ENCODE measurements at regions not wholly inside any gene's neighbourhood (a gene's known extent, or its start where the extent isn't known, plus 50 kb on each side); places are given as distances from the start of the nearest gene placed in this dataset.

DNA sequence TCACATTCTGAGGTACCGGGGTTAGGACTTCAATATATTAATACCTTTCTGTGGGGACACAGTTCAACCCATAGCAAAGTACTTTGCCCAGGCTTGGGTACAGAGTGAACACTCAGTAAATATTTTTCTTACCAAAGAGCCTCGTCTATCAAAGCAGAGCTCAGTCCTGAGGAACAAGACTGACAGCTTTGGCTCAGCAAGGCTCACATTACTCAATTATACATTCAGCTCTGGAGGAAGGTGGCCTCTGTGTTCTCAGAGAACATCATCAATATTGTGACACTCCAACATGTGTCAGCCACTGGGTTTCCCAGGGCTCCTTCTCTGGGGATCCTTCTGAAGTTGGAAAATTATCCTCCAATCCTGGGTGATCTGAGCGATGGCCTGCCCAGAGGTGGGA lies 186.4 kb downstream of the NMUR2 start:
- H3K9me3 Mint-ChIP-seq (ENCODE audit: unreplicated experiment) = no peaks in the 10 kb centered on the region
- TF ChIP-seq, protein P1, sequence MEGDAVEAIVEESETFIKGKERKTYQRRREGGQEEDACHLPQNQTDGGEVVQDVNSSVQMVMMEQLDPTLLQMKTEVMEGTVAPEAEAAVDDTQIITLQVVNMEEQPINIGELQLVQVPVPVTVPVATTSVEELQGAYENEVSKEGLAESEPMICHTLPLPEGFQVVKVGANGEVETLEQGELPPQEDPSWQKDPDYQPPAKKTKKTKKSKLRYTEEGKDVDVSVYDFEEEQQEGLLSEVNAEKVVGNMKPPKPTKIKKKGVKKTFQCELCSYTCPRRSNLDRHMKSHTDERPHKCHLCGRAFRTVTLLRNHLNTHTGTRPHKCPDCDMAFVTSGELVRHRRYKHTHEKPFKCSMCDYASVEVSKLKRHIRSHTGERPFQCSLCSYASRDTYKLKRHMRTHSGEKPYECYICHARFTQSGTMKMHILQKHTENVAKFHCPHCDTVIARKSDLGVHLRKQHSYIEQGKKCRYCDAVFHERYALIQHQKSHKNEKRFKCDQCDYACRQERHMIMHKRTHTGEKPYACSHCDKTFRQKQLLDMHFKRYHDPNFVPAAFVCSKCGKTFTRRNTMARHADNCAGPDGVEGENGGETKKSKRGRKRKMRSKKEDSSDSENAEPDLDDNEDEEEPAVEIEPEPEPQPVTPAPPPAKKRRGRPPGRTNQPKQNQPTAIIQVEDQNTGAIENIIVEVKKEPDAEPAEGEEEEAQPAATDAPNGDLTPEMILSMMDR (IDR thresholded peaks at IDR 0.05; ENCODE audit: unreplicated experiment) = no peak
- no TSS peak for BruUV-seq (replicated peaks)
- H3K4me3 Mint-ChIP-seq (ENCODE audit: unreplicated experiment) = no peak overlapping the region
- no peaks in the 10 kb centered on the region for H3K27me3 Mint-ChIP-seq (ENCODE audit: insufficient read depth, unreplicated experiment)
- H3K27ac Mint-ChIP-seq (ENCODE audit: low read depth, unreplicated experiment) = no peak overlapping the region
- intact Hi-C loops (cut with micrococcal nuclease) = no loop called here
- no peaks in the 10 kb centered on the region for H3K4me1 Mint-ChIP-seq (ENCODE audit: insufficient read depth, unreplicated experiment)
- POLR2A ChIA-PET = interaction anchor here (0.7 kb wide), 1 partner anchor 105 kb away, joined by 3 read pairs; no protein-coding TSS in a partner anchor
- CTCF ChIA-PET = interaction anchor here (0.7 kb wide), 1 partner anchor 34 kb away, joined by 4 read pairs; no protein-coding TSS in a partner anchor
- no peak for DNase-seq (ENCODE audit: unreplicated experiment)
- H3K36me3 Mint-ChIP-seq (ENCODE audit: insufficient read depth, unreplicated experiment) = no peaks in the 10 kb centered on the region

DNA sequence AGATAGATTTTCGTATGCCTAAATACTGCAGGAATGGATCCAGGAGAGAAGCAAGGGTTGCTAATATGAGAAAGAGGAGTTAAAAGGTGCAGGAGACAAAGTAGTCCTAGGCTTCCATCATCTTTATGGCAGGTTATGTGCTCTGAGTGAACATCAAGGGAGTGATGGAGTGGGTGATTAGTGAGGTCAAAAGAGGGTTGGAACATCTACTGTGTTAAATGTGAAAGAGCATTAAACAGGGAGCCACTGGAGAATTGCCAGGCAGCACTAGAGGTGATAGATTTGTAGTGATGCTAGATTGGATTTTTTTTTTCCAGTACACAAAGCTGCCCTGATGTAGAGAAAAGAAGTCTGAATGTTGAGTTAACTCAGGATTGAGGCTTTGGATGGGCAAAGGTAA lies 199.3 kb downstream of the NMUR2 start:
- no peaks in the 10 kb centered on the region for H3K9me3 Mint-ChIP-seq (ENCODE audit: unreplicated experiment)
- ChIA-PET POLR2A (no interaction called here), CTCF (interaction anchor here (0.7 to 0.9 kb wide), 2 partner anchors 82 to 225 kb away, joined by 3 to 4 read pairs; no protein-coding TSS in a partner anchor)
- no TSS peak for BruUV-seq (replicated peaks)
- no peak for DNase-seq (ENCODE audit: unreplicated experiment)
- no peaks in the 10 kb centered on the region for H3K4me1 Mint-ChIP-seq (ENCODE audit: insufficient read depth, unreplicated experiment)
- no peak overlapping the region for H3K4me3 Mint-ChIP-seq (ENCODE audit: unreplicated experiment)
- H3K36me3 Mint-ChIP-seq (ENCODE audit: insufficient read depth, unreplicated experiment) = no peaks in the 10 kb centered on the region
- H3K27me3 Mint-ChIP-seq (ENCODE audit: insufficient read depth, unreplicated experiment) = no peaks in the 10 kb centered on the region
- TF ChIP-seq, protein P1 (IDR thresholded peaks at IDR 0.05; ENCODE audit: unreplicated experiment) = no peak
- intact Hi-C loops (cut with micrococcal nuclease) = no loop called here
- H3K27ac Mint-ChIP-seq (ENCODE audit: low read depth, unreplicated experiment) = no peak overlapping the region

DNA sequence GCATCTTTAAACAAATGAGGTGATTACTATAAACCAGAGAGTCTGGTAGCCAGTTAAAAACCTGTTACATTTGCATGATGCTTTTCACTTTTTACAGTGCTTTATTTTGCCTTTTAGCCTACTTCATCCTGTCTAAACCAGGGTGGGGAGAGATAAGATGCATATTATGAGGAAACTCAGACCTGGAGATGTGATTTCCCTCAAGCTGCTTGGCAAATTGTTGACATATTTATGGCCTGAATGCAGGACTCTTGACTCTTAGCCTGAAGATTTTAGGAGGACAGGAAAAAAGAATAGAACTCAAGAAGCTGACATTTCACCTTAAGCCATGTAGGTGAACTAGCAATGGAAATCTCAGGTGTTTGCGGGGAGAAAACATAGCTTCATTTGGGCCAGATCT lies 202.8 kb downstream of the NMUR2 start:
- ChIA-PET POLR2A (interaction anchor here (1.4 kb wide), 1 partner anchor 10 kb away, joined by 4 read pairs; no protein-coding TSS in a partner anchor), CTCF (interaction anchor here (0.6 to 1.3 kb wide), 3 partner anchors 30 to 989 kb away, joined by 3 to 4 read pairs (median 3); no protein-coding TSS in a partner anchor)
- Mint-ChIP-seq H3K9me3 (ENCODE audit: unreplicated experiment) (no peaks in the 10 kb centered on the region), H3K27me3 (ENCODE audit: insufficient read depth, unreplicated experiment) (no peaks in the 10 kb centered on the region), H3K36me3 (ENCODE audit: insufficient read depth, unreplicated experiment) (no peaks in the 10 kb centered on the region), H3K27ac (ENCODE audit: low read depth, unreplicated experiment) (no peak overlapping the region), H3K4me3 (ENCODE audit: unreplicated experiment) (no peak overlapping the region), H3K4me1 (ENCODE audit: insufficient read depth, unreplicated experiment) (no peaks in the 10 kb centered on the region)
- no peak for DNase-seq (ENCODE audit: unreplicated experiment)
- TF ChIP-seq, protein P1 (IDR thresholded peaks at IDR 0.05; ENCODE audit: unreplicated experiment) = no peak
- intact Hi-C loops (cut with micrococcal nuclease) = no loop called here
- BruUV-seq (replicated peaks) = no TSS peak

DNA sequence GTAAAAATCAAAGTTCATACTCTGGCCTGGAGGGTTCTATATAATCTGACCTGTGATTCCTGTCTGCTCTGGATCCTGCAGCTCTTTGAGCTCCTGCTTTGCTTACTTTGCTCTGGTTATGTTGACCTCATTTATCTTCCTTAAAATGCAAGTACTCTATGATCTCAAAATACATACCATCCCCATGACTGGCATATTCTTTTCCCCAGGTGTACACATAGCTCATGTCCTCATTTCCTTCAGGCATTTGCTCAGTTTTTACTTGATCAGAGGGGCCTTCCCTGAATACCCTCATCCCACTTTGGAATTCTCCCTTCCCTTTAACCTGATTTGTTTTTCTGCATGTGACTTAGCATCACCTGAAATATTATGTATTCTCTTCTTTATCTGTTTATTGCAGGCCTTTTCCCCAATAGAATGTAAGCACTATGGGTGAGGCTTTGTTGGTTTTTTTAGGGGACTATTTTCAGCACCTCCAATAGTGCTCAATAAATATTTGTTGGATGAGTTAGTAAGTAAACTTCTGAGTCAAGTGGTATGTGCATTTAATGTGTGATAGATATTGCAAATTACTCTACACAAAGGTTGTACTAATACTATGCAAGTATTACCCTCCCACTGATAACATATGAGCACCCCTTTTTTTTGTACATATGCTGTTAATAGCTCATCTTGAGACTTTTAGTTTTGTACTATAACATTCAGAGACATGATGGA lies 211.5 kb downstream of the NMUR2 start:
- Mint-ChIP-seq H3K4me3 (ENCODE audit: unreplicated experiment) (no peak overlapping the region), H3K36me3 (ENCODE audit: insufficient read depth, unreplicated experiment) (no peaks in the 10 kb centered on the region), H3K9me3 (ENCODE audit: unreplicated experiment) (peaks cover 13% of the 10 kb centered on the region), H3K27ac (ENCODE audit: low read depth, unreplicated experiment) (no peak overlapping the region), H3K4me1 (ENCODE audit: insufficient read depth, unreplicated experiment) (no peaks in the 10 kb centered on the region), H3K27me3 (ENCODE audit: insufficient read depth, unreplicated experiment) (peaks cover 15% of the 10 kb centered on the region)
- CTCF ChIA-PET = interaction anchor here (0.6 to 0.9 kb wide), 3 partner anchors 26 to 339 kb away, joined by 3 to 4 read pairs (median 4); no protein-coding TSS in a partner anchor
- no TSS peak for BruUV-seq (replicated peaks)
- intact Hi-C loops (cut with micrococcal nuclease) = no loop called here
- no peak for DNase-seq (ENCODE audit: unreplicated experiment)
- TF ChIP-seq, protein P1 (IDR thresholded peaks at IDR 0.05; ENCODE audit: unreplicated experiment) = no peak
- POLR2A ChIA-PET = interaction anchor here (1.7 kb wide), 1 partner anchor 9 kb away, joined by 4 read pairs; no protein-coding TSS in a partner anchor

All from MCF 10A (cell line).